ENCODE measurements at regions not wholly inside any gene's neighbourhood (a gene's known extent, or its start where the extent isn't known, plus 50 kb on each side); places are given as distances from the start of the nearest gene placed in this dataset.

DNA sequence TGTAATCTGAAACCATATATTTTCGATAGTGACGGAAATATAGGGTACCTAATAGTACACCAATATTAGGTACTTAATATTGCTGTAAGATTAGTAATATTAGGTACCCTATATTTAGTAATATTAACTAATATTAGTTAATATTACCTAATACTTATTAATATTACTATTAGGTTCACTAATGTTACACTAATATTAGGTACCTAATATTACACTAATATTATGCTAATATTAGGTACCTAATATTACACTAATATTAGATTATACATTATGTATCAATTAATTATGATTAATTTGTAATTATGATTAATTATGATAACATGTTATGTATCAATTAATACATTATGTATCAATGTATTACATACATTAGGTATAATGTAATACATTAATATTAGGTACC is 518.2 kb upstream of the LRATD1 start (continued):
- TF ChIP-seq, protein P1, sequence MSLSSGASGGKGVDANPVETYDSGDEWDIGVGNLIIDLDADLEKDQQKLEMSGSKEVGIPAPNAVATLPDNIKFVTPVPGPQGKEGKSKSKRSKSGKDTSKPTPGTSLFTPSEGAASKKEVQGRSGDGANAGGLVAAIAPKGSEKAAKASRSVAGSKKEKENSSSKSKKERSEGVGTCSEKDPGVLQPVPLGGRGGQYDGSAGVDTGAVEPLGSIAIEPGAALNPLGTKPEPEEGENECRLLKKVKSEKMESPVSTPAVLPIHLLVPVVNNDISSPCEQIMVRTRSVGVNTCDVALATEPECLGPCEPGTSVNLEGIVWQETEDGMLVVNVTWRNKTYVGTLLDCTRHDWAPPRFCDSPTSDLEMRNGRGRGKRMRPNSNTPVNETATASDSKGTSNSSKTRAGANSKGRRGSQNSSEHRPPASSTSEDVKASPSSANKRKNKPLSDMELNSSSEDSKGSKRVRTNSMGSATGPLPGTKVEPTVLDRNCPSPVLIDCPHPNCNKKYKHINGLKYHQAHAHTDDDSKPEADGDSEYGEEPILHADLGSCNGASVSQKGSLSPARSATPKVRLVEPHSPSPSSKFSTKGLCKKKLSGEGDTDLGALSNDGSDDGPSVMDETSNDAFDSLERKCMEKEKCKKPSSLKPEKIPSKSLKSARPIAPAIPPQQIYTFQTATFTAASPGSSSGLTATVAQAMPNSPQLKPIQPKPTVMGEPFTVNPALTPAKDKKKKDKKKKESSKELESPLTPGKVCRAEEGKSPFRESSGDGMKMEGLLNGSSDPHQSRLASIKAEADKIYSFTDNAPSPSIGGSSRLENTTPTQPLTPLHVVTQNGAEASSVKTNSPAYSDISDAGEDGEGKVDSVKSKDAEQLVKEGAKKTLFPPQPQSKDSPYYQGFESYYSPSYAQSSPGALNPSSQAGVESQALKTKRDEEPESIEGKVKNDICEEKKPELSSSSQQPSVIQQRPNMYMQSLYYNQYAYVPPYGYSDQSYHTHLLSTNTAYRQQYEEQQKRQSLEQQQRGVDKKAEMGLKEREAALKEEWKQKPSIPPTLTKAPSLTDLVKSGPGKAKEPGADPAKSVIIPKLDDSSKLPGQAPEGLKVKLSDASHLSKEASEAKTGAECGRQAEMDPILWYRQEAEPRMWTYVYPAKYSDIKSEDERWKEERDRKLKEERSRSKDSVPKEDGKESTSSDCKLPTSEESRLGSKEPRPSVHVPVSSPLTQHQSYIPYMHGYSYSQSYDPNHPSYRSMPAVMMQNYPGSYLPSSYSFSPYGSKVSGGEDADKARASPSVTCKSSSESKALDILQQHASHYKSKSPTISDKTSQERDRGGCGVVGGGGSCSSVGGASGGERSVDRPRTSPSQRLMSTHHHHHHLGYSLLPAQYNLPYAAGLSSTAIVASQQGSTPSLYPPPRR (CRISPR knock-in tag; IDR thresholded peaks at IDR 0.05; ENCODE audit: borderline replicate concordance) = no peak
- TF ChIP-seq, protein P2, sequence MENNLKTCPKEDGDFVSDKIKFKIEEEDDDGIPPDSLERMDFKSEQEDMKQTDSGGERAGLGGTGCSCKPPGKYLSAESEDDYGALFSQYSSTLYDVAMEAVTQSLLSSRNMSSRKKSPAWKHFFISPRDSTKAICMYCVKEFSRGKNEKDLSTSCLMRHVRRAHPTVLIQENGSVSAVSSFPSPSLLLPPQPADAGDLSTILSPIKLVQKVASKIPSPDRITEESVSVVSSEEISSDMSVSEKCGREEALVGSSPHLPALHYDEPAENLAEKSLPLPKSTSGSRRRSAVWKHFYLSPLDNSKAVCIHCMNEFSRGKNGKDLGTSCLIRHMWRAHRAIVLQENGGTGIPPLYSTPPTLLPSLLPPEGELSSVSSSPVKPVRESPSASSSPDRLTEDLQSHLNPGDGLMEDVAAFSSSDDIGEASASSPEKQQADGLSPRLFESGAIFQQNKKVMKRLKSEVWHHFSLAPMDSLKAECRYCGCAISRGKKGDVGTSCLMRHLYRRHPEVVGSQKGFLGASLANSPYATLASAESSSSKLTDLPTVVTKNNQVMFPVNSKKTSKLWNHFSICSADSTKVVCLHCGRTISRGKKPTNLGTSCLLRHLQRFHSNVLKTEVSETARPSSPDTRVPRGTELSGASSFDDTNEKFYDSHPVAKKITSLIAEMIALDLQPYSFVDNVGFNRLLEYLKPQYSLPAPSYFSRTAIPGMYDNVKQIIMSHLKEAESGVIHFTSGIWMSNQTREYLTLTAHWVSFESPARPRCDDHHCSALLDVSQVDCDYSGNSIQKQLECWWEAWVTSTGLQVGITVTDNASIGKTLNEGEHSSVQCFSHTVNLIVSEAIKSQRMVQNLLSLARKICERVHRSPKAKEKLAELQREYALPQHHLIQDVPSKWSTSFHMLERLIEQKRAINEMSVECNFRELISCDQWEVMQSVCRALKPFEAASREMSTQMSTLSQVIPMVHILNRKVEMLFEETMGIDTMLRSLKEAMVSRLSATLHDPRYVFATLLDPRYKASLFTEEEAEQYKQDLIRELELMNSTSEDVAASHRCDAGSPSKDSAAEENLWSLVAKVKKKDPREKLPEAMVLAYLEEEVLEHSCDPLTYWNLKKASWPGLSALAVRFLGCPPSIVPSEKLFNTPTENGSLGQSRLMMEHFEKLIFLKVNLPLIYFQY (CRISPR knock-in tag; IDR thresholded peaks at IDR 0.05; ENCODE audit: borderline replicate concordance) = no peak
- TF ChIP-seq, protein P3, sequence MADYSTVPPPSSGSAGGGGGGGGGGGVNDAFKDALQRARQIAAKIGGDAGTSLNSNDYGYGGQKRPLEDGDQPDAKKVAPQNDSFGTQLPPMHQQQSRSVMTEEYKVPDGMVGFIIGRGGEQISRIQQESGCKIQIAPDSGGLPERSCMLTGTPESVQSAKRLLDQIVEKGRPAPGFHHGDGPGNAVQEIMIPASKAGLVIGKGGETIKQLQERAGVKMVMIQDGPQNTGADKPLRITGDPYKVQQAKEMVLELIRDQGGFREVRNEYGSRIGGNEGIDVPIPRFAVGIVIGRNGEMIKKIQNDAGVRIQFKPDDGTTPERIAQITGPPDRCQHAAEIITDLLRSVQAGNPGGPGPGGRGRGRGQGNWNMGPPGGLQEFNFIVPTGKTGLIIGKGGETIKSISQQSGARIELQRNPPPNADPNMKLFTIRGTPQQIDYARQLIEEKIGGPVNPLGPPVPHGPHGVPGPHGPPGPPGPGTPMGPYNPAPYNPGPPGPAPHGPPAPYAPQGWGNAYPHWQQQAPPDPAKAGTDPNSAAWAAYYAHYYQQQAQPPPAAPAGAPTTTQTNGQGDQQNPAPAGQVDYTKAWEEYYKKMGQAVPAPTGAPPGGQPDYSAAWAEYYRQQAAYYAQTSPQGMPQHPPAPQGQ (CRISPR knock-in tag; IDR thresholded peaks at IDR 0.05; ENCODE audit: borderline replicate concordance) = no peak

Data from HepG2 (cell line).